ENCODE measurements at regions not wholly inside any gene's neighbourhood (a gene's known extent, or its start where the extent isn't known, plus 50 kb on each side); places are given as distances from the start of the nearest gene placed in this dataset.

GRCh38 chr15:97748576-97748975, 211.9 kb upstream of the ARRDC4 start:
- TF ChIP-seq, protein P1, sequence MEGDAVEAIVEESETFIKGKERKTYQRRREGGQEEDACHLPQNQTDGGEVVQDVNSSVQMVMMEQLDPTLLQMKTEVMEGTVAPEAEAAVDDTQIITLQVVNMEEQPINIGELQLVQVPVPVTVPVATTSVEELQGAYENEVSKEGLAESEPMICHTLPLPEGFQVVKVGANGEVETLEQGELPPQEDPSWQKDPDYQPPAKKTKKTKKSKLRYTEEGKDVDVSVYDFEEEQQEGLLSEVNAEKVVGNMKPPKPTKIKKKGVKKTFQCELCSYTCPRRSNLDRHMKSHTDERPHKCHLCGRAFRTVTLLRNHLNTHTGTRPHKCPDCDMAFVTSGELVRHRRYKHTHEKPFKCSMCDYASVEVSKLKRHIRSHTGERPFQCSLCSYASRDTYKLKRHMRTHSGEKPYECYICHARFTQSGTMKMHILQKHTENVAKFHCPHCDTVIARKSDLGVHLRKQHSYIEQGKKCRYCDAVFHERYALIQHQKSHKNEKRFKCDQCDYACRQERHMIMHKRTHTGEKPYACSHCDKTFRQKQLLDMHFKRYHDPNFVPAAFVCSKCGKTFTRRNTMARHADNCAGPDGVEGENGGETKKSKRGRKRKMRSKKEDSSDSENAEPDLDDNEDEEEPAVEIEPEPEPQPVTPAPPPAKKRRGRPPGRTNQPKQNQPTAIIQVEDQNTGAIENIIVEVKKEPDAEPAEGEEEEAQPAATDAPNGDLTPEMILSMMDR (IDR thresholded peaks at IDR 0.05), result no peak
- no peak for TF ChIP-seq POLR2A (IDR thresholded peaks at IDR 0.05)

Measured in heart left ventricle (tissue), 13 donors.